Keratinocyte (primary cell): ENCODE measurements at regions not wholly inside any gene's neighbourhood (a gene's known extent, or its start where the extent isn't known, plus 50 kb on each side); places are given as distances from the start of the nearest gene placed in this dataset.

Experiments
- DNase-seq: peaks from one replicate; pipeline ENCODE4 v3.0.0-alpha.2; 2011; ENCODE audit warnings: low read depth, missing footprints, low spot score
- FAIRE-seq: peaks from 2 replicates; lab custom pipeline; 2011; peaks lifted over from hg19 to GRCh38; lab: Jason Lieb, UNC
- H2AFZ ChIP-seq: 2 replicates; pipeline ENCODE4 v1.6.0; 2012; ENCODE audit warnings: low read length, control low read depth, inconsistent platforms; ENCODE audit not compliant: control insufficient read depth
- H3K27ac ChIP-seq: 2 replicates; pipeline ENCODE4 v1.5.1; 2011; ENCODE audit warnings: low read length; ENCODE audit not compliant: control insufficient read depth, insufficient read depth
- H3K27me3 ChIP-seq: 3 replicates; pipeline ENCODE4 v1.6.0; 2011; ENCODE audit warnings: low read length; ENCODE audit not compliant: control insufficient read depth, insufficient read depth; ENCODE audit errors: extremely low read depth
- H3K36me3 ChIP-seq, 2 experiments: 2 replicates in 1 of 2; 3 replicates in 1 of 2; pipeline ENCODE4 v1.5.1; 2011; ENCODE audit warnings: low read length in 2 of 2, mild to moderate bottlenecking in 1 of 2; ENCODE audit not compliant: control insufficient read depth in 2 of 2, insufficient read depth in 2 of 2; ENCODE audit errors: extremely low read depth in 1 of 2
- H3K4me1 ChIP-seq: 3 replicates; pipeline ENCODE4 v1.5.1; 2011; ENCODE audit warnings: low read length; ENCODE audit not compliant: control insufficient read depth, insufficient read depth; ENCODE audit errors: extremely low read depth
- H3K4me2 ChIP-seq: 3 replicates; pipeline ENCODE4 v1.6.0; 2011; ENCODE audit warnings: low read depth, low read length; ENCODE audit not compliant: control insufficient read depth, insufficient read depth; ENCODE audit errors: extremely low read depth
- H3K4me3 ChIP-seq, 3 experiments: fragments of 200-600 bp in 1 of 3; sonication (generic) in 1 of 3; 2 replicates in 2 of 3; 3 replicates in 1 of 3; pipeline ENCODE4 v1.5.1; 2011 to 2016; ENCODE audit warnings: low read length in 3 of 3, mild to moderate bottlenecking in 3 of 3, control low read depth in 2 of 3, inconsistent platforms in 1 of 3, low read depth in 1 of 3, mixed read lengths in 1 of 3, mixed run types in 1 of 3, moderate library complexity in 1 of 3; ENCODE audit not compliant: control insufficient read depth in 2 of 3, insufficient read depth in 2 of 3; ENCODE audit errors: extremely low read depth in 1 of 3
- H3K79me2 ChIP-seq: 2 replicates; pipeline ENCODE4 v1.6.0; 2012; ENCODE audit warnings: low read length; ENCODE audit not compliant: control insufficient read depth, insufficient read depth
- H3K9ac ChIP-seq: 3 replicates; pipeline ENCODE4 v1.6.0; 2011; ENCODE audit warnings: low read length; ENCODE audit not compliant: control insufficient read depth, insufficient read depth; ENCODE audit errors: extremely low read depth
- H3K9me1 ChIP-seq: 3 replicates; pipeline ENCODE4 v1.6.0; 2011; ENCODE audit warnings: low read length; ENCODE audit not compliant: control insufficient read depth, insufficient read depth; ENCODE audit errors: extremely low read depth
- H3K9me3 ChIP-seq: 2 replicates; pipeline ENCODE4 v1.5.1; 2012; ENCODE audit warnings: low read depth, low read length; ENCODE audit not compliant: control insufficient read depth
- H4K20me1 ChIP-seq: 3 replicates; pipeline ENCODE4 v1.6.0; 2011; ENCODE audit warnings: low read length; ENCODE audit not compliant: control insufficient read depth, insufficient read depth; ENCODE audit errors: extremely low read depth
- EZH2 ChIP-seq: IDR thresholded peaks from one replicate; pipeline ENCODE4 v1.6.1; 2012; ENCODE audit warnings: inconsistent platforms, mild to moderate bottlenecking, low read length, moderate library complexity
- dilution Hi-C: fragments of 300-500 bp; cut with MboI; formaldehyde crosslinking; loops from one replicate; pipeline ENCODE4 v1.7.0; 2020; ENCODE audit warnings: low sequenced_read_pairs; ENCODE audit not compliant: extremely low pct_ligation_motif_present
- TF ChIP-seq, protein P1 (sequence below), 3 experiments: IDR thresholded peaks in 1 of 3; conservative IDR thresholded peaks in 1 of 3; optimal IDR thresholded peaks in 1 of 3; 2 replicates in 2 of 3; 3 replicates in 1 of 3; pipeline versions ENCODE3 to v1.5.1; 2011; ENCODE audit warnings: low read length in 3 of 3, mild to moderate bottlenecking in 3 of 3, moderate library complexity in 2 of 3, control low read depth in 1 of 3, inconsistent platforms in 1 of 3; ENCODE audit not compliant: insufficient read depth in 2 of 3; ENCODE audit errors: extremely low read depth in 1 of 3

DNA sequence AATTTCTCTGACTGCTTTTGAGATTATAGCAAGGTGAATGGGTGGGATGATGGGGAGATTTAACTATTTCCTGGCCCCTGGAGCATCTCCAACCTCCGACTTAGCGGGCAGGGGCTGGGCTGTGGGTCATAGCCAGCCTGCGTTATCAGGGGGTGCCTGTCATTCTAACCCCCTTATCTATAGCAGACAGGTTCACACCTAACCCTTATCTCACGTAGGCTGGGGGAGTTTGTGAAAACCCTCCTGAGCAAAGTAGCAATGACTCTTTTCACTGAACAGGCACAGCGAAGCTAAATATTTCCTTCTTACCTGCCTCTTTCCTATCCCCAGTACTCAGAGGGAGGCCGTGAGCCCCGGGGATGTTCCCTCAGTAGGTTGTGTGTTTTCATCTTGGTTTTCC lies 511.4 kb upstream of the B3GAT1 start:
- H2AFZ ChIP-seq = no peak overlapping the region
- dilution Hi-C loops = no loop called here
- FAIRE-seq (no peak), DNase-seq (no peak)
- TF ChIP-seq, protein P1, sequence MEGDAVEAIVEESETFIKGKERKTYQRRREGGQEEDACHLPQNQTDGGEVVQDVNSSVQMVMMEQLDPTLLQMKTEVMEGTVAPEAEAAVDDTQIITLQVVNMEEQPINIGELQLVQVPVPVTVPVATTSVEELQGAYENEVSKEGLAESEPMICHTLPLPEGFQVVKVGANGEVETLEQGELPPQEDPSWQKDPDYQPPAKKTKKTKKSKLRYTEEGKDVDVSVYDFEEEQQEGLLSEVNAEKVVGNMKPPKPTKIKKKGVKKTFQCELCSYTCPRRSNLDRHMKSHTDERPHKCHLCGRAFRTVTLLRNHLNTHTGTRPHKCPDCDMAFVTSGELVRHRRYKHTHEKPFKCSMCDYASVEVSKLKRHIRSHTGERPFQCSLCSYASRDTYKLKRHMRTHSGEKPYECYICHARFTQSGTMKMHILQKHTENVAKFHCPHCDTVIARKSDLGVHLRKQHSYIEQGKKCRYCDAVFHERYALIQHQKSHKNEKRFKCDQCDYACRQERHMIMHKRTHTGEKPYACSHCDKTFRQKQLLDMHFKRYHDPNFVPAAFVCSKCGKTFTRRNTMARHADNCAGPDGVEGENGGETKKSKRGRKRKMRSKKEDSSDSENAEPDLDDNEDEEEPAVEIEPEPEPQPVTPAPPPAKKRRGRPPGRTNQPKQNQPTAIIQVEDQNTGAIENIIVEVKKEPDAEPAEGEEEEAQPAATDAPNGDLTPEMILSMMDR (optimal IDR thresholded peaks at IDR 0.05 in 1 of 3, IDR thresholded peaks at IDR 0.05 in 1 of 3, conservative IDR thresholded peaks at IDR 0.05 in 1 of 3; ENCODE audit: extremely low read depth in 1 of 3, insufficient read depth in 2 of 3, low read length in 3 of 3) = no peak
- no peak for TF ChIP-seq EZH2
- no peaks in the 10 kb centered on the region for H3K36me3 ChIP-seq
- H3K4me3 ChIP-seq = no peak overlapping the region
- no peak overlapping the region for H3K27ac ChIP-seq
- no peaks in the 10 kb centered on the region for H3K9me1 ChIP-seq
- no peaks in the 10 kb centered on the region for H3K79me2 ChIP-seq
- H3K4me1 ChIP-seq = no peaks in the 10 kb centered on the region
- no peaks in the 10 kb centered on the region for H3K27me3 ChIP-seq
- H4K20me1 ChIP-seq = no peaks in the 10 kb centered on the region
- H3K9me3 ChIP-seq = peaks cover 3% of the 10 kb centered on the region
- no peak overlapping the region for H3K4me2 ChIP-seq
- H3K9ac ChIP-seq = no peak overlapping the region

DNA sequence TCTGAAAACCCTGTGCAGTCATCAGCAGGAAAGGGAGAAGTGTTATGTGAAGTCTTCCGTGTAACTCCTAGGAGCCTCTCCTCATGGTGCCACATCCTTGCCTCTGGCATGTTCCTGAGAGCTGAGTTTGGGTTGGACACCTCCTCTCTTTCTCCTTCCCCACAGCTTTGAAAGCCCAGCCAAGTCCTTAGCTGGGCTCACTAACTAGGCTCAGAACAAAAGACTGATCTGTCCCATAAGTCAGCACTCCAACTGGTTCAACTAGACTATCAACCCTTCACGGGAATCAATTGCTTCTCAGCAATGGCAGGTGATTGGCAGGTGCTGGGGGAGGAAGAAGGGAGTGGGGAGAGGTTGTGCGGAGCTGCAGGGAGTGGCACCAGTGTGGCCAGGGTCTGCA lies 509.9 kb upstream of the B3GAT1 start:
- Histone ChIP-seq H3K36me3 (no peaks in the 10 kb centered on the region), H3K4me1 (no peaks in the 10 kb centered on the region), H3K9me3 (peaks cover 3% of the 10 kb centered on the region), H2AFZ (no peak overlapping the region), H3K9ac (no peak overlapping the region), H3K79me2 (no peaks in the 10 kb centered on the region), H4K20me1 (no peaks in the 10 kb centered on the region), H3K4me3 (no peak overlapping the region), H3K27me3 (no peaks in the 10 kb centered on the region), H3K4me2 (no peak overlapping the region), H3K27ac (no peak overlapping the region), H3K9me1 (no peaks in the 10 kb centered on the region)
- dilution Hi-C loops = no loop called here
- no peak for DNase-seq
- no peak for FAIRE-seq
- TF ChIP-seq, protein P1 (optimal IDR thresholded peaks at IDR 0.05 in 1 of 3, IDR thresholded peaks at IDR 0.05 in 1 of 3, conservative IDR thresholded peaks at IDR 0.05 in 1 of 3; ENCODE audit: extremely low read depth in 1 of 3, insufficient read depth in 2 of 3, low read length in 3 of 3) = no peak
- no peak for TF ChIP-seq EZH2
